NCI-H2227 (cell line): ENCODE measurements at regions not wholly inside any gene's neighbourhood (a gene's known extent, or its start where the extent isn't known, plus 50 kb on each side); places are given as distances from the start of the nearest gene placed in this dataset.
"Not testable (repeated sequence)": the region's sequence is repeated elsewhere in the genome, so short reads cannot be mapped to it uniquely, and the experiment has no call there.

Experiments used
- DNase-seq: peaks from one replicate; lab custom pipeline; 2025; ENCODE audit not compliant: unreplicated experiment; lab: John Stamatoyannopoulos, UW

- DNase-seq, result no peak
These were observed 74.6 kb downstream of the FEM1C start for GRCh38 chr5:115469904-115470516.

GRCh38 chr5:115467628-115468027, 76.9 kb downstream of the FEM1C start:
- no peak for DNase-seq

GRCh38 chr5:115465431-115465830, 79.1 kb downstream of the FEM1C start:
- no peak for DNase-seq

- DNase-seq, result no peak
These were observed 80.6 kb downstream of the FEM1C start for GRCh38 chr5:115463983-115464382.

- DNase-seq, result no peak
These were observed 82.9 kb downstream of the FEM1C start for GRCh38 chr5:115461506-115462290.

- DNase-seq, result no peak
These were observed 83.5 kb downstream of the FEM1C start for GRCh38 chr5:115461093-115461492.

- no peak for DNase-seq
These were observed 84.1 kb downstream of the FEM1C start for GRCh38 chr5:115460472-115460871.

GRCh38 chr5:115459855-115460341, 84.7 kb downstream of the FEM1C start:
- no peak for DNase-seq

GRCh38 chr5:115458416-115458815, 86.2 kb downstream of the FEM1C start:
- no peak for DNase-seq

- no peak for DNase-seq
These were observed 86.6 kb downstream of the FEM1C start for GRCh38 chr5:115458003-115458409.

- no peak for DNase-seq
These were observed 87.0 kb downstream of the FEM1C start for GRCh38 chr5:115457571-115457970.

GRCh38 chr5:115456539-115457040, 88.0 kb downstream of the FEM1C start:
- DNase-seq, result no peak

- no peak for DNase-seq
These were observed 88.5 kb downstream of the FEM1C start for GRCh38 chr5:115456056-115456455.

- no peak for DNase-seq
These were observed 89.3 kb downstream of the FEM1C start for GRCh38 chr5:115455301-115455707.

- DNase-seq, result no peak
These were observed 91.0 kb downstream of the FEM1C start for GRCh38 chr5:115453391-115454095.

GRCh38 chr5:115452536-115453235, 91.9 kb downstream of the FEM1C start:
- DNase-seq, result no peak

GRCh38 chr5:115452083-115452482, 92.5 kb downstream of the FEM1C start:
- DNase-seq, result no peak

- DNase-seq, result no peak
These were observed 93.8 kb downstream of the FEM1C start for GRCh38 chr5:115450741-115451140.

- not testable (repeated sequence) for DNase-seq
These were observed 95.9 kb downstream of the FEM1C start for GRCh38 chr5:115448630-115449029.

GRCh38 chr5:115440782-115441451, 103.7 kb downstream of the FEM1C start:
- DNase-seq, result no peak
